HG03095 (cell line): ENCODE measurements at regions not wholly inside any gene's neighbourhood (a gene's known extent, or its start where the extent isn't known, plus 50 kb on each side); places are given as distances from the start of the nearest gene placed in this dataset.
"Not testable (repeated sequence)": the region's sequence is repeated elsewhere in the genome, so short reads cannot be mapped to it uniquely, and the experiment has no call there.

Experiments
- ATAC-seq: cut with Tn5 transposase; IDR thresholded peaks from one replicate; pipeline ENCODE4 v1.9.1; 2021; ENCODE audit warnings: moderate library complexity; ENCODE audit not compliant: unreplicated experiment

DNA sequence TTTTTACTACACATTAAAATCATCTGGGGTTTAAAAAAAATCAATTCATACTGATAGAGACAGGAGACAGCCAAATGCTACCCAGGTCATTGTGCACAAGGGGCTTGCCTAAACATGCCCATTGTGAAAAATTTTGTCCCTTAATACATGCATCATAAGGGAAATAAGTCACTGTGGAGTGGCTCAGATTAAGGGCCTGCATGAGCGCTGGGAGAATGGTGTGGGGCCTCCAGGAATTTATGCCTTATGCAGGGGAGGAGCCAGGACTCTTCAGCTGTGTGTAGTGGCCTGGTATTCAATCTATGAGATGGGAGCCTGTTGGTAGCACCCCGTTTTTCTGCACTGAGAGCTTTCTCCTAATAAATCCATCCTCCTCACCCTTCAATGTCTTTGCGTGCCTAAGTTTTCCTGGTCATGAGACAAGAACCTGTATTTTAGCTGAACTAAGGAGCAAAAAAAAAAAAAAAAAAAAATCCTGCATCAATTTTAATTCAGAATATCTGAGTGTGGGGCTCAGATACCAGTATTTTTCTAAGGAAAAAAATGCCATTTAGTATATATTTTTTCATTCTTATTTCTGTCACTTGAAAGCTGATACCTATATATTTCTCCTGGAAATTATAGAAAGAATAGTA is 997.6 kb upstream of the ATXN8OS start:
- ATAC-seq: no peak

DNA sequence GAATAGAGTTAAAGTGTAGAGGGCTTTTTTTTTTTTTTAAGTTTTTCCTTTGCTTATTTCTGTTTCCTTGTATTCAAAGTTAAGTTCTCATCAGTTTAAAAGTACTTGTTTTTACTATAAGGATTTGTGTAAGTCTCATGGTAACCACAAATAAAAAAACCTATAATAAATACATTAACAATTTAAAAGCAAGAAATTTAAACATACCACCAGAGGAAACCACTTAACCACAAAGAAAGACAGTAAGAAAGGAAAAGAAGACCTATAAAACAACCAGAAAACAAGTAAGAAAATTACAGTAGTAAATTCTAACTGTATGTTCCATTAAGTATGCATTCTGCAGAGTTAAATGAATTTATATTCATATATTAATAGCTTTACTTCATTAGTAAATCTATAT is 999.1 kb upstream of the ATXN8OS start:
- no peak for ATAC-seq

DNA sequence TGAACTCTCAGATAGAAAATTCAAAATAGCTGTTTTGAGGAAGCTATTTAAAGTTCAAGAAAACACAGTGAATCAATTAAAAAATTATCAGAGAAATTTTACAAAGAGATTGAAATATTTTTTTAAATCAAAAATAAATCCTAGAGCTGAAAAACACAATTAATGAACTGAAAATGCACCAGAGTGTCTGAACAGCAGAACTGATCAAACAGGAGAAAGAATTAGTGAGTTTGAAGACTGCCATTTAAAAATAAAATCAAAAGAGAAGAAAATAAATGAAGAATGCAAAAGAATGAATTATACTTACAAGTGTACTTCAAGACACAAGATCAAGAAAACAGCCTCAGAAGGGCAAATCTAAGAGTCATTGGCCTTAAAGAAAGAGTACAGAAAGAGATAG is 1000.2 kb upstream of the ATXN8OS start:
- no peak for ATAC-seq

DNA sequence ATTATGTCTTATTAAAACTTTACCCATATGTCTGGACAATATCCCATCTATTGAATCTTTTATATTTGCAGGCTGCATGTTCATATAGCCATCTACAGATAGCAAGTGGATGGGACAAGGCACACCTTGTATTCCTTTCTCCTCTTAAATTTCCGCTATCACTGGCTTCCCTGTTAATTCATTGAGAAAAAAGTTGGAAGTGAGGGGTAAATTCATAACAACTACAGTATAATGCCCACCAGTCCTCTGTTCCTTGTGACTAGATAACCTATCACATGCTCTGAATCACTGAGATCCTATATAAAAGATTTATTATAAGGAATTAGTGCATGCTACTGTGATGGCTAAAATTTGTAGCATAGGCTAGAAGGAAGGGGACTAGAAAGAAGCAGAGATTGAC is 1005.8 kb upstream of the ATXN8OS start:
- no peak for ATAC-seq

DNA sequence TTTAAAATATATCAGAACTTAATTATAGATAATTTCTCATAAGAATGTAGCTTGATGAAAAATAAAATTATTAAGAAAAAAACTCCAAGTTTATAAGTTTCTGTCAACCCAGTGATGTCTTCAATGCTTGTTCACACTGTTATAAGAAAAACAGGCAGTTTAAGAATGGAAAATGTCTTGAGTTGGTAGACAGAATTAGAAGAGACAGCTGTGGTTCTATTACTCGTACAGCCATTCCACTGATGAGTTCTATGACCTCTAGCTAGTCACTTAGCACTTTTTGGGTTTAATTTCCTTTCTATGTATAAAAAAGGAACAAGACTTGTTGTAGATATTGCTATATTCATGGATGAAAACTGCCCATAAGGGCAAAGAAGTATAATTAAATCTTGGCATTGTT is 1013.1 kb upstream of the ATXN8OS start:
- no peak for ATAC-seq

DNA sequence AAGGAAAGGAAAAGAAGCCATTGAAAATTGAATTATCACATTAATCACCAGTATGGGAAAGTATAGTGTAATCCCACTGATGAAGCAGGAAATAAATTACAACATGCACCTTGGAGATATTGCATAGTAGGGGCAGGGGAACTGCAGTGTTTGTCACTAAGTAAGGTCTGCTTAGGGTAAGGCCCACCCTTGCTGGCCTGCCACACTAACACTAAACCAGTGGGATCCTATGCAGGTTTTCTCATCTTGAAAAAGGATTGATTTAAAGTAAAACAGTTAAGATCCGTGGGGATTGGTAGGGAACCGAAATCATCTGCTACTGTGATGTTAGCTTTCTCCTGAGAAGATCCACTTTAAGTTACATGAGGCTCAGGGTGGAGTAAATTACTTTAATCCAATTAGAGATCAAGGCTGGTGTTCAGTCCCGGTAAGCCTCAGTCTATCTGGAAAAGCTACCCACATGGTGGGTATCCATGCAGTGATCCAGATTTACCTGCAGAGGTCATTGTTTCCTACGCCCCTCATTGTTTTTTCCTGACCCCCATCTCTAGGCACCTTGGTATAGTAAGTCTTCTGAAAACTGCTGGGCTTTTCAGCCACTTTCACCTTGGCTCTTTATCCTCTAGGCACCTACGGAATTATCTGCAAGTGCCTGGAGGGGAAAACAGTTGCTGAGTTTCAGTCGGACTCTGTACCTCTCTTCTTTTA is 1014.9 kb upstream of the ATXN8OS start:
- ATAC-seq: no peak

DNA sequence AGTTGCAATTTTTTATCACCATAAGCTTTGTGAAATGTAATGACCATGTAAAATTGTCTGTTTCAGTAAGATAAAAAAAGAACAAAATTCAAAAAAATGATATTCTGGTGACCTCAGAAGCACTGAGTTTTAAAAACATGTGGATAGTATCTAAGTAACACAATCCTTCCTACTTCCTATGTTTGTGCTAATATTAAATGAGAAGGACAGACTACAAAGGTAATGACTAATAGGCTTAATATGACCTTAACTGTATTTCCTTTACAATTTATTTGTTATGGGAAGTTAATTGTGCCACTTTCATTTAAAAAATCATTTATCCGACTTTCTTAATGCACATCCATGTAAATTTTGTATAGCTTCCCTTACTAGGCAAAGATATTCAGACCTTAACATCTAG is 1030.4 kb upstream of the ATXN8OS start:
- ATAC-seq: no peak

DNA sequence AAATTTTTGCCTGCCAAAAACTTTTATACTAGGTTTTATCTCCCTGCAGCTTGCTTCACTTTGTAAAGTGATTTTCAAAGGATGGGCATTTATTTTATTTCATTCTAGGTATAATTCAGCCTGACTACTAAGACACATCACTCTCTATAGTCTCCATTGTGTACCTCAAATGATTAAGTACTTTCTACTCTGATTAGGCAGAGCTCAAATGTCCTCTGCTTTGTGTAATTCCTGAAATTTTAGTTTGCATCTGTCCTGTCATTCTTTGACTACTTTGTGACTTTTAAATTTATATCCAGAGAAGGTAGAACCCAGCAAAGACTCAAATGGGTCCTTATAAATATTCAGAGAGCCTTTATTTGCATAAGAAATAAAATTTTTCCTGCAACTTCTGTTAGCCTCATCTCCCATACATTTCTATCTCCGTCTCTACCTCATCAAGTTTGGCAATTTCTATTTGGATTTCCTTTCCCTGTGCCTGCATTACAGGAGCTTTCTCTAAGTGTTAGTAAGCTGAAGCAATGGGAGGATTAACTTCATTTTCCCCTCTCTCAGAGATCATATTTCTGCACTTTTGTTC is 1038.0 kb upstream of the ATXN8OS start:
- ATAC-seq: no peak

DNA sequence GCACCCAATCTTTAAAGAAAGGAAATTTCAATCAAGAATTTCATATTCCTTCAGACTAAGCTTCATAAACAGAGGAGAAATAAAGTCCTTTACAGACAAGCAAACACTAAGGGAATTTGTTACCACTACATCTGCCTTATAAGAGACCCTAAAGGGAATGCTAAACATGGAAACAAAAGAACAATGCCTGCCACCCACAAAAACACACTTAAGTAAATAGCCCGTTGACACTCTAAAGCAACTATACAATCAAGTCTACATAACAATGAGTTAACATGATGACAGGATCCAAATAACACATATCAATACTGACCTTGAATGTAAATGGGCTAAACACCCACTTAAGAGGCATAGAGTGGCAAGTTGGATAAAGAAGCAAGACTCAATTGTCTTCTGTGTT is 1056.9 kb upstream of the ATXN8OS start:
- no peak for ATAC-seq

DNA sequence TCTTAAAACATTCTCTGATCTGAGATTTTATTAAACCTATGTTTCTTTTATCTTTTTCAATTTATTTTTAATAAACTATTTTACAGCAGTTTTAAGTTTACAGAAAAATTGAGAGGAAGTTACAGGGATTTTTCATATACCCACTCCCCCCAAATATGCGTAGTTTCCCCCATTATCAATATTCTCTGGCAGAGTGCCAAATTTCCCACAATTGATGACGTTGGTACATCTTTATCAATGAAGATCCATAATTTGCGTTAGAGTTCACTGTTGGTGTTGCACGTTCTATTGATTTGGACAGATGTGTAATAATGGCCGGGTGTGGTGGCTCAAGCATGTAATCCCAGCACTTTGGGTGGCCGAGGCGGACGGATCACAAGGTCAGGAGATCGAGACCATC is 1063.0 kb upstream of the ATXN8OS start:
- no peak for ATAC-seq

DNA sequence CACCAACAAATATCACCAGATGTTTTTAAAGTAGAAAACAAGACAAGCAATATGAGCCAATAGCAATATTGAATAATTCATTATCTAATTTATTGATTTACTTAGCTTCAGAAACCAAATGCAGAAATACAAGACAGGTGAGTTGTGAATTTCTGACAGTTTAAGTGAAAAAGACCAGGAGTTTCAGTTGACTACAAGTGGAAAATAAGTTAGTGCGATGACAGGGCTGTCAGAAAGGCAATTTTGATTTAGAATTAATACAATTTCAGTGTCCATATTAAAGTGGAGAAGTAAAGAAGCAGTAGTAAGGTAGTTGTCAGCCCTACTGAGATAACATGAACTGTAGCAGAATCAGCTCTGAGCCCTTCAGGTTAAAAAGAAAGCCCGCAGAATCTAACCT is 1066.7 kb upstream of the ATXN8OS start:
- no peak for ATAC-seq

DNA sequence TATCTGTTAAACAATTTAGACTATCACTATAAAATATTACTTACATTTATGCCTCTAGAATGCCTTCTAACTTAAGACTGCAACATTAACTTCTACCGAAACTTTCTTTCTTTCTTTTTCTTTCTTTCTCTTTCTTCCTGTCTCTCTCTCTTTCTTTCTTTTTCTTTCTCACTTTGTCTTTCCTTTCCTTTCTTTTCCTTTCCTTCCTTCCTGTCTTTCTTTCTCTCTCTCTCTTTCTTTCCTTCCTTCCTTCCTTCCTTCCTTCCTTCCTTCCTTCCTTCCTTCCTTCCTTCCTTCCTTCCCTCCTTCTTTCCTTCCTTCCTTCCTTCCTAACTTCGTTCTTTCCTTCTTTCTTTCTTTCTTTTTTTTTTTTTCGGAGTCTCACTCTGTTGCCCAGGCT is 1071.9 kb upstream of the ATXN8OS start:
- ATAC-seq: no peak

DNA sequence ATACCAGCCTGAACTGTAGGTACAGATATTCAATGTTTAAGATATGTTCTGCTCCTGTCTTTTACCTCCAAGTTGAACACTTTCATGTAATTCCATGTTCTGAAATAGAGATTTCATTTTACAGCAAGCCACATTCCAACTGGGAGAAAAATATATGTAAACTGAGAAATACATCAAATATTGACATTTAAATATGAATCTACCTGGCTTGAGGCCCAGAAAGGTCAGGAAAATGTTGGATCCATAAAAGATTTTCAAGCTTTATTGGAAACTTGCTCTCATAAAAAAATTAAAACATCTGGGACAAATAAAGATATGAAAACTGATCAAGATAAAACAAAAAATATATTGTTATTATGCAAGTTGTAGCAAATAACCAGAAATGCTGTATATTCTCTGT is 1078.7 kb upstream of the ATXN8OS start:
- no peak for ATAC-seq

DNA sequence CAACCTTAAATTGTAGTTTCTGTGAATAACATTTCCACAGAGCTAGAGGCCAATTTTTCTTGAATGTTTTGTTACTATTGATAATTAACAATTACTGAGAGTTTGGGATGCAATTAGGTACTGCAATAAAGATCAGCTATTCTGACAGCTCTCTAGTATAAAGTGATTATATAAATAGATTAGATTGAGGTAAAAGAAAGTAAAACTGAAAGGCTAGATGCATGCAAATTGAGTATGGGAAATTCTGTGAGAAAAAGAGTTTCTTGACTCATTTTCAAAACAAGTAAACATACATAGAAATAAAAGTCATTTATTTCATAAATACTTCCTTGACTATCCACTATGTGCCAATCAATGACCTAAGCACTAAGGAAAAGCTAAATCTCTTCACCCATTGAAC is 1087.5 kb upstream of the ATXN8OS start:
- ATAC-seq: no peak

DNA sequence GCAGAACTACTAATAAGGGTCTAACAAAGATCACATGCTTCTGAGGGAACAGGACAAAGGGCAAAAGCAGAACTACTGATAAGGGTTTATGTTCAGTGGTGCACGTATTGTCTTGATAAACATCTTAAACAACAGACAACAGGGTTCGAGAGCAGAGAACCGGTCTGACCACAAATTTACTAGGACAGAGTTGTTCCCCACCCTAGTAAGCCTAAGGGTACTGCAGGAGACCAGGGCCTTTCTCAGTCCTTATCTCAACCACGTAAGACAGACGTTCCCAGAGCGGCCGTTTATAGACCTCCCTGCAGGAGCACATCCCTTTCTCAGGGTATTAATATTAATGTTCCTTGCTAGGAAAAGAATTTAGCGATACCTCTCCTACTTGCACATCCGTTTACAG is 1089.5 kb upstream of the ATXN8OS start:
- not testable (repeated sequence) for ATAC-seq

DNA sequence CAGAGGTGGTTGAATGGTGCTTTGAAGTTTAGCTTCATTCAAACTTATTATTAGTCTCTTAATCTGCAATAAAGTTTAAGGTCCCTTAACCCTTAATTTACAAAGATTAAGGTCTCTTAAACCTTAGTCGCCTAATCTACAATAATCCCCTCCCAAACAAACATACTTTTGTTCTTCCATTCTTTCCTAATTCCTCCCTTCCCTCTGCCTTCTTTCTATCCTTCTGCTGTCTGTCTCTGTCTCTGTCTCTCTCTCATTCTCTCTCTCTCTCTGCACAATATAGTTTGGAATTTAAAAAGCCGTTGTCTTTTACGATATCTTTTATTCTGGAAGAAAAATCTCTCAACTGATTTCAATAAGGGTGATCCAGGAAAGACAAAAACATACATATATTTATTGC is 1096.8 kb upstream of the ATXN8OS start:
- no peak for ATAC-seq

DNA sequence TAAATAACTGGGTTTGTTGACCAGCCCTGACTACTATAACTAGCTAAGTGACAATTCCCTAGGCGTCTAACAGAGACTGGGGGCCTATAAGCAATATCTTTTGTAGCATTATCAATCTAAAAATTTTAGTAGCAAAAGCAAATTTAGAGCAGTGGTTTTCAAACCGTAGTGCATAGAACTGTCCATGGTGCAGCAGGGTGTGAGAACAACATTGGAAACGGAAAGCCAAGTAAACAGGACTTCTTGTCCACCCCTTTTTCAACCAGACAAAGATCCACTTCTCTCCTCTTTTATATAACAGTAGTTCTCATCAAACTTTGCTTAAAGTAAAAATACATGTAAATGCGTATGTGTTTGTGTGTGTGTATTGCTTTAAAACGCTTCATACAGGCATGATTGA is 1099.1 kb upstream of the ATXN8OS start:
- no peak for ATAC-seq

DNA sequence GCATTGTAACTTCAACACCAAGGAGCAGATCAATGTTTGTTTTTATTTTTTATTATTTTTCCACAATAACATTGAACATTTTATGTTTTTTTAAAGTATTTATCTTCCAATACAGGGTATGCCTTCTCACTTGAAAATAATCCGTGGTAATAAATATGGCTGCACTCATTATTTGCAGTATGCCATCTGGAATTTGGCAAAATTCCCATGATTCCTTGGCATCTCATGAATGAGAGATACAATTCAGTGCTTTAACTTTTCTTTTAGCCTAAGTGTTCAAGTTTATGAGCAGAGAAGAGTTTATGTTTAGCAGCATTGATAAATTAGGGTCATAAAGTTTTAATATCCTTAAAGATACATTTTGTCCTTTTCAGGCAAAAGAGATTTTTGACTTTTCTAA is 1109.6 kb upstream of the ATXN8OS start:
- no peak for ATAC-seq

DNA sequence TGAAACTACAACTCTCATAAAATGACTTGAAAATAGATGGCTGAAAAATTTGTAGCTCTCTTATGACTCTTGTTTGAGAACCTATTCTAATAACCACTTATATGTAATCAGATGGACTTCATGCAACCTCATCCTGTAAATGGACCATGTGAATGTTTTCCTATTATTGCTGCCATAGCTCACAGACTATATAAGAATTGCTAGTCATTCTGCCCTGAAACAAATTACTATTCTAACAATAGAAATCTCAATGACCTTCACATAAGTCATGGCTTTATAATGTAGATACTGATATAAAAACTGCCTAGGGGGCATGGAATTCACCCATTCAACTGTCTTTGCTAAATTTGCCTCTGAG is 1111.0 kb upstream of the ATXN8OS start:
- no peak for ATAC-seq

DNA sequence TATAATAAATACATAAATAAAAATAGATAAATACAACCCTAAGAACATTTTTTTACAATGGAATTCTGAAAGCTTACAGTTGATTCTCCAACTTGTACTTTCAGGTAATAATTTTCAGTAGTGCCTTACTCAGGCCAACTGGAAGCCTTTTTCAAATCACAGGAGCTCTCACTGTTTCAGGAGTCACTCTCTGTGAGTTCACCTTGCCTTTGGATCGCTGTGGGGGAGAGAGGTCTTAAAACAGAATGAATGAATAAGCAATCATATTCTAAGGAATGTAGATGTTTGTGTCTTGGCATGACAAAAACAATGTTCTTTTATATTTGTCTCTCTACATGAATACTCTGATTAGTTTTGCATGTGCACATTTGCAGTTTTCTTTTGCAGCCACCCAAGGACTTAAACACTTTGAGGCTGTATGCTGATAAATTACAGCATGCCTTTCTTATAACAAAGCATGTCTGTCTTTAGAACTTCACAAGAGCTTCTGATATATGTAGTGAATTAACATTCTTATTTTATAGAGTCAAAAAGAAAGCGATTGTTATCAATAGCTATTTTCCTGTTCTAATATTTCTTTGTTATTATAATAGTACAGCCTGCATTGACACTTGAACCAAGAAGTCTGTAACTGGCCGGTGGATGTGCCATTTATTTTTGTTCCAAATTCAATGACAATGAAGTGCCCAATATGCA is 1111.5 kb upstream of the ATXN8OS start:
- no peak for ATAC-seq

DNA sequence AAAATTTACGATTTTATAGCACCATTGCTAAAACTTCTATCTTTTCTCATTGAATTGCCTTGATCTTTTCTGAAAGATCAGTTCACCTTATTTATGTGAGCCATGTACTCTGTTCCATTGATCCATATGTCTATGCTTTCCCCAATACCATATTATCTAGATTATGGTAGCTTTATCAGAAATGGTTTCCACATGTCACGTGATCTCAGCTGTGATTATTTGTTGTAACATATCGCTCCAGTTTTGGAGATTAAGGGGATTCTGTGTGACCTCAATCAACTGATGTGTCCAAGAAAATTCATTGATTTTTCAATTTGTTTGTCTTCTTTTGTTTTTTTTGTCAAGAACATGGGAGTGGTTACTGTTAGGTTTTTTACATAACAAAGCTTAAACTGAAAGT is 1114.5 kb upstream of the ATXN8OS start:
- ATAC-seq: no peak

DNA sequence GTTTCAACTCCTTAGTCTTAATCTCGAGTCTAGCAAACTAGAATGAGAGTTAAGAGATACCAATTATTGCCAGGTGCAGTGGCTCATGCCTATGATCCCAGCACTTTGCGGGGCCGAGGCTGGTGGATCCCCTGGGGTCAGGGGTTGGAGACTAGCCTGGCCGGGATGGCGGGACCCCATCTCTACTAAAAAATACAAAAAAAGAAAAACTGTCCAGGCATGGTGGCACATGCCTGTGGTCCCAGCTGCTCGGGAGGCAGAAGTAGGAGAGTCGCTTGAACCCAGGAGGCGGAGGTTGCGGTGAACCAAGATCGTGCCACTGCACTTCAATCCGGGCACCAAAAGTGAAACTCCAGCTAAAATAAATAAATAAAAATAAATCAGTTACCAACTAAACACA is 1119.5 kb upstream of the ATXN8OS start:
- no peak for ATAC-seq
